GM12865 (cell line): ENCODE measurements at regions not wholly inside any gene's neighbourhood (a gene's known extent, or its start where the extent isn't known, plus 50 kb on each side); places are given as distances from the start of the nearest gene placed in this dataset.
A peak's percentile ranks its signal among the peaks of the same experiment; 100 is the strongest.
"Not testable (repeated sequence)": the region's sequence is repeated elsewhere in the genome, so short reads cannot be mapped to it uniquely, and the experiment has no call there.

ENCODE experiments used
- DNase-seq: peaks from one replicate; pipeline ENCODE4 v3.0.0; 2010; ENCODE audit warnings: low read depth
- H3K4me3 ChIP-seq: 2 replicates; pipeline ENCODE4 v1.5.1; 2011; ENCODE audit warnings: mild to moderate bottlenecking, low read depth, low read length, control low read depth
- CTCF ChIP-seq: IDR thresholded peaks from 2 replicates; pipeline ENCODE4 v1.5.1; 2011; ENCODE audit warnings: low read length, control low read depth, low read depth, inconsistent platforms; ENCODE audit not compliant: insufficient read depth; ENCODE audit errors: missing control alignments

- no peak for DNase-seq
Measured at GRCh38 chr2:210859314-210859713, 302.9 kb downstream of the CPS1 start.

DNA sequence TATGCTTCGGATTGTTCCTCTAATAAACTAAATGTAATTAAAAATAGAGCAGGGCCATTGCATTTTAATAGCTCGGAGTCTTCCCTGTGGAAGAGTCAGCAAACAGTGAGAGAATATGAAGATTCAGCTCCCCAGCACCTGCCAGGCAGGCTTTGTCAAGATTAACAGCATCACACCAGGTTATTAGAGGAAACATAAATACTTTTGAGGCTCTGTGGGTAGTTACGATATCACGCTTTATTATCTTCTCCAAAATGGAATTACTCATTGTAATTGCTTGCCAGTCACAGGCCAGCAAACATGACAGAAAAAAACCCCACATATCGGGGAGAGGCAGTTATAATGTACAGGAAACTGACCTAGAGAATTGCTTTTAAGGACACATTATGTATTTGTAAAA, 303.9 kb downstream of the CPS1 start:
- no peak for DNase-seq
- no peak overlapping the region for H3K4me3 ChIP-seq
- TF ChIP-seq CTCF = no peak

More at GRCh38 chr2:210859314-210859713, 302.9 kb downstream of the CPS1 start:
- no peak for TF ChIP-seq CTCF
- H3K4me3 ChIP-seq = no peak overlapping the region

DNA sequence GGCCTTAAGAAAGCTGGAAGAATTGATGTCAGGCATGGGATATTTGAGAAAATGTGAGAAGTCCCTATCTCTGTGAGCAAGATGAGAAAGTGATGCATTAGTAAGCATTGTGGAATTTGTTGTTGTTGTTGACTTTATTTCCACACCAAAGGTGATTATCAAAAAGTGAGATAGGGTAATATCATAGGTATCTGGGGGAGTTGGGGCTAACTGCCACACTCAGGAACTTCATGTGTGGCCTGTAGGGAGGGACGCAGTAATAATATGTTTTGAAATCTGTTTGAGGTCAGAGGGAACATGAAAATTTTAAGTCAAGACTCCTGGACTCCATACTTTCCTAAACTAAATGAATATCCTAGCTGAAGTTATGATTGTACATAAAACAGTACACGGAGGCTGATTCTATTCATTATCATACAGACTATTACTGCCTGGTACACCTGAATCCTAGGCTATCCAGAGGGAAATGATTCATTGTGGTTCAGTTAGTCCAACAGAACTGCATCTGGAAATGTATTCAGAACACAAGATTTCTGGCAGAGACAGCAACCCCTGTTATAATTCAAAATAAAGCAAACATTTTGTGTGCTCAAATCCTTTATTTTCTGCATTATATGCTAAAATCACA, 304.8 kb downstream of the CPS1 start:
- no peak for TF ChIP-seq CTCF
- DNase-seq = no peak
- no peak overlapping the region for H3K4me3 ChIP-seq

DNA sequence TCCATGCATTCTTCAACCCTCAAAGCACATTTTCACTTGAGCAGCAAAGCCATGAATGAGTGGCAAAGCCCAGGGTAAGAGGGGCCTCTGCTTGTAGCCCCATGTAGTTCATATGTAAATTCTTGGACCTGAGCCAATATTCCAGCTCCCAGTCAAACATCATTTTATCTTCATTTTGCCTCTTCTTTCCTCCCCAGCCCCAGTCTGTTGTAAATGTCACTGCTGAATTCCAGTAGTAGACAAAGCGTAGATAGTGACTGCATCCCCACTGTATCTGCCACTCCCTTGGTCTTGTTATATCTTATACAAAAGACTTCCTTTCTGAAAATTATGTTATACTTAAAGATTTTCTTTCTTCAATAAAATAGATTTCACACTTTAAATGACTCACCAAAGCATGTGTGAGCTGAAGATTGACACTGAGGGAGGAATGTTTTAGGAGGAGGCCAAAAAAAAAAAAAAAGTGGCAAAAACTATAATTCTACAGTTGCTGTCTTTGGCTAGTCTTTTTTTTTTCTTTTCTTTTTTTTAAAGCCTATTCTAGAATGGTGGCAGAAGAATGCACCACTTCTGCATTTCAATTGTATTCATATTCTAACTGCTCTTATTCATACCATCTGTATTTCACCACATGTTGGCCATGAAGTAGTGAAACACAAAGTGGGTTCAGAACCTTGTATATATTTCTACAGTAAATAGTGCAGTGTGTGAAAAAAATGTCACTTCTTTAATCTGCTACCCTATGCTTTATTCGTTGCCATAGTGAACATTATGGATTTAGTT, 306.1 kb downstream of the CPS1 start:
- H3K4me3 ChIP-seq = no peak overlapping the region
- no peak for TF ChIP-seq CTCF
- DNase-seq = no peak

- no peak for TF ChIP-seq CTCF
- no peak overlapping the region for H3K4me3 ChIP-seq
- no peak for DNase-seq
Measured at GRCh38 chr2:210863283-210863682, 306.9 kb downstream of the CPS1 start.

DNA sequence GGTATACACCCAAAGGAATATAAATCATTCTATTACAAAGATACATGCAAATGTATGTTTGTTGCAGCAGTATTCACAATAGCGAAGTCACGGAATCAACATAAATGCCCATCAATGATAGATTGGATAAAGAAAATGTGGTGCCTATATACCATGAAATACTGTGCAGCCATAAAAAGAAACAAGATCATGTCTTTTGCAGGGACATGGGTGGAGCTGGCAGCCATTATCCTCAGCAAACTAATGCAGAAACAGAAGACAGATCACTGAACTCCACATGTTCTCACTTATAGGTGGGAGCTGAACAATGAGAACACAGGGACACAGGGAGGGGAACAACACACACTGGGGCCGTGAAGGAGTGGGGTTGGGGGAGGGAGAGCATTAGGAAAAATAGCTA, 315.2 kb downstream of the CPS1 start:
- DNase-seq = not testable (repeated sequence)

DNA sequence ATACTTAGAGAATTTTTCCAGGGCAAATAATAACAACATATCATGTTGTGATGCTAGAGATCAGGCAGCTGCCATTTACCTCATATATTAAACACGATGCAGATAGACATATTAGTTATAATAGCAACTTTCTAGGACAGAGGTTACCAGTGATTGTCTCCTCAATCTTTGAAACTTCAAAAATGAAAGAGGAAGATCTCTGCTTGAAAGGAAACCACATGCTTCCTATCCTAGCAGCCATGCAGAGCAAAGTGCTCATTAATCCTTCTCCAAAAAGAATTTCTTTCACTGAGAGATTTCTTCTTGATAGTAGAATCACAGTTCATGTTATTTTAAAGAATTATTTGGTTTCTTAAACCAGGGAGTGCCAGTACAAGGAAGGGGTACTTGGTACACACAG, 317.2 kb downstream of the CPS1 start:
- peak; percentile 6 for DNase-seq
- no peak overlapping the region for H3K4me3 ChIP-seq
- no peak for TF ChIP-seq CTCF

More for the DNA sequence above, 315.2 kb downstream of the CPS1 start:
- not testable (repeated sequence) for H3K4me3 ChIP-seq
